DND-41 (cell line): ENCODE measurements at regions not wholly inside any gene's neighbourhood (a gene's known extent, or its start where the extent isn't known, plus 50 kb on each side); places are given as distances from the start of the nearest gene placed in this dataset.

Source experiments
- CTCF ChIP-seq: IDR thresholded peaks from 2 replicates; pipeline ENCODE4 v1.5.1; 2012; ENCODE audit warnings: borderline replicate concordance, low read length, moderate library complexity, mild to moderate bottlenecking; ENCODE audit not compliant: poor library complexity, severe bottlenecking; ENCODE audit errors: extremely low read depth
- EZH2 ChIP-seq: IDR thresholded peaks from 3 replicates; pipeline ENCODE4 v1.6.1; 2012; ENCODE audit warnings: borderline replicate concordance, low read depth, mild to moderate bottlenecking, moderate library complexity, low read length, inconsistent platforms; ENCODE audit not compliant: severe bottlenecking

DNA sequence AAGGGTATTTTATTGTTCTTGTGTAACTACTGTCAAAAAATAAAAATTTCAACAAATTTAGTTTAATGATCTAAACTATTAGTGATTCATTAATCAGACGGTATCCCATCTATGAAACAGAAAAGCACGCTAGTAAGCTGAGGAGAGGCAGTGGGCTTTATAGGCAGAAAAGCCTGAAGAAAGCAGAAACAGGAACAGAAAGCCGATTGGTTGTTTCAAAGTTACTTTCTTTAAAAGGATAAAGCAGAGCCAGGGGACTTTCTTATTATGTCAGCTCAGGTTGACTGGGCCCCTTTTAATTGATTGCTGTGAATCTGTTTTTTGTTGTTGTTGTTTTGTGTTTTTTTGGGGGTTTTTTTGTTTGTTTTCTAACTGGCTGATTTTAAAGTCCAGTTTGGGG, 105.5 kb downstream of the TES start:
- TF ChIP-seq CTCF, result no peak
- no peak for TF ChIP-seq EZH2
